IMR-90 (cell line): ENCODE measurements at regions not wholly inside any gene's neighbourhood (a gene's known extent, or its start where the extent isn't known, plus 50 kb on each side); places are given as distances from the start of the nearest gene placed in this dataset.

Experiments
- ATAC-seq: fragments of 200-7000 bp; cut with Tn5 transposase; 2 replicates; pipeline ENCODE4 v1.9.1; 2020; ENCODE audit warnings: low read depth, mild to moderate bottlenecking, moderate library complexity
- BruUV-seq: library from RNA; stranded (reverse); fragments of 400-500 nt; replicated peaks from 2 replicates; lab custom pipeline; 2021; lab: Mats Ljungman, UMichigan
- CTCF ChIA-PET: fragments of 300-600 bp; formaldehyde crosslinking; extraction: SDS; loops from one replicate; lab custom pipeline; 2021; ENCODE audit warnings: antibody characterized with exemption; lab: Yijun Ruan, JAX
- POLR2A ChIA-PET: fragments of 300-600 bp; sonication (Branson Sonifier 250); formaldehyde crosslinking; loops from one replicate; lab custom pipeline; 2022; ENCODE audit warnings: antibody characterized with exemption; ENCODE audit not compliant: unreplicated experiment; lab: Charles Lee
- DNase-seq: peaks from one replicate; pipeline ENCODE4 v3.0.0; 2013
- H2AFZ ChIP-seq: replicated peaks from 2 replicates; pipeline ENCODE3; 2013; ENCODE audit warnings: low read length, mild to moderate bottlenecking; ENCODE audit not compliant: poor library complexity
- H2AK5ac ChIP-seq: 2 replicates; pipeline ENCODE4 v1.6.1; 2013; ENCODE audit warnings: low read depth, low read length, inconsistent platforms
- H2AK9ac ChIP-seq: replicated peaks from 2 replicates; pipeline ENCODE3; 2013; ENCODE audit warnings: mild to moderate bottlenecking, low read depth, low read length, moderate library complexity; ENCODE audit not compliant: poor library complexity
- H2BK120ac ChIP-seq: 2 replicates; pipeline ENCODE4 v1.6.1; 2013; ENCODE audit warnings: low read depth, low read length, inconsistent platforms
- H2BK15ac ChIP-seq: 3 replicates; pipeline ENCODE4 v1.6.1; 2013; ENCODE audit warnings: low read depth, low read length, inconsistent platforms
- H2BK20ac ChIP-seq: 2 replicates; pipeline ENCODE4 v1.6.1; 2013; ENCODE audit warnings: low read depth, mild to moderate bottlenecking, inconsistent platforms, low read length, moderate library complexity
- H2BK5ac ChIP-seq: 2 replicates; pipeline ENCODE4 v1.6.1; 2013; ENCODE audit warnings: mild to moderate bottlenecking, low read depth, low read length, inconsistent platforms; ENCODE audit not compliant: poor library complexity, severe bottlenecking
- H3K14ac ChIP-seq: replicated peaks from 2 replicates; pipeline ENCODE4 v1.6.1; 2013; ENCODE audit warnings: low read depth, low read length, inconsistent platforms
- H3K18ac ChIP-seq: 2 replicates; pipeline ENCODE4 v1.6.1; 2013; ENCODE audit warnings: low read depth, low read length, control low read depth
- H3K23ac ChIP-seq: 2 replicates; pipeline ENCODE4 v1.6.1; 2013; ENCODE audit warnings: low read depth, low read length, inconsistent platforms
- H3K27ac ChIP-seq: 2 replicates; pipeline ENCODE4 v1.5.1; 2013; ENCODE audit warnings: mild to moderate bottlenecking, control low read depth, low read length; ENCODE audit not compliant: insufficient read depth
- H3K27me3 ChIP-seq: 2 replicates; pipeline ENCODE4 v1.6.1; 2013; ENCODE audit warnings: low read length; ENCODE audit not compliant: control insufficient read depth, insufficient read depth
- H3K36me3 ChIP-seq: 2 replicates; pipeline ENCODE4 v1.6.1; 2013; ENCODE audit warnings: low read length, mixed read lengths; ENCODE audit not compliant: control insufficient read depth, insufficient read depth
- H3K4ac ChIP-seq: 2 replicates; pipeline ENCODE4 v1.6.1; 2013; ENCODE audit warnings: low read depth, low read length, inconsistent platforms
- H3K4me1 ChIP-seq: 2 replicates; pipeline ENCODE4 v1.6.1; 2013; ENCODE audit warnings: low read length, mixed read lengths; ENCODE audit not compliant: control insufficient read depth, insufficient read depth
- H3K4me2 ChIP-seq: 2 replicates; pipeline ENCODE4 v1.6.1; 2013; ENCODE audit warnings: low read depth, mild to moderate bottlenecking, control low read depth, low read length, moderate library complexity
- H3K4me3 ChIP-seq: 2 replicates; pipeline ENCODE4 v1.5.1; 2013; ENCODE audit warnings: low read depth, mild to moderate bottlenecking, control low read depth, low read length, moderate library complexity; ENCODE audit not compliant: insufficient read depth
- H3K56ac ChIP-seq: 2 replicates; pipeline ENCODE4 v1.6.1; 2013; ENCODE audit warnings: low read length, inconsistent platforms; ENCODE audit not compliant: insufficient read depth; ENCODE audit errors: extremely low read depth
- H3K79me1 ChIP-seq, 2 experiments: 2 replicates each; pipeline ENCODE4 v1.6.1; 2013; ENCODE audit warnings: low read length in 2 of 2, inconsistent platforms in 1 of 2, low read depth in 1 of 2
- H3K9ac ChIP-seq: 2 replicates; pipeline ENCODE4 v1.6.1; 2013; ENCODE audit warnings: low read depth, low read length, control low read depth
- H3K9me1 ChIP-seq: 2 replicates; pipeline ENCODE4 v1.6.1; 2013; ENCODE audit warnings: low read length, inconsistent platforms; ENCODE audit not compliant: insufficient read depth
- H3K9me3 ChIP-seq: 2 replicates; pipeline ENCODE4 v1.6.1; 2013; ENCODE audit warnings: low read length; ENCODE audit not compliant: control insufficient read depth, insufficient read depth
- H4K20me1 ChIP-seq: 2 replicates; pipeline ENCODE4 v1.6.1; 2013; ENCODE audit warnings: low read length, inconsistent platforms; ENCODE audit not compliant: insufficient read depth
- H4K5ac ChIP-seq: 2 replicates; pipeline ENCODE4 v1.6.1; 2013; ENCODE audit warnings: mild to moderate bottlenecking, low read depth, low read length, control low read depth
- H4K8ac ChIP-seq, 2 experiments: 2 replicates each; pipeline ENCODE4 v1.6.1; 2013; ENCODE audit warnings: low read depth in 2 of 2, low read length in 2 of 2, control low read depth in 1 of 2, inconsistent platforms in 1 of 2
- H4K91ac ChIP-seq: 2 replicates; pipeline ENCODE4 v1.6.1; 2013; ENCODE audit warnings: low read depth, low read length, inconsistent platforms; ENCODE audit not compliant: insufficient read depth
- BHLHE40 ChIP-seq: fragments of 150-350 bp; IDR thresholded peaks from 2 replicates; pipeline ENCODE4 v1.6.1; 2016; ENCODE audit warnings: mild to moderate bottlenecking, low read depth, low read length
- CHD1 ChIP-seq: IDR thresholded peaks from 2 replicates; pipeline ENCODE4 v1.6.1; 2012; ENCODE audit warnings: low read depth, low read length, improper control_type of control experiment
- MAFK ChIP-seq: IDR thresholded peaks from 2 replicates; pipeline ENCODE4 v1.6.1; 2012; ENCODE audit warnings: low read depth, low read length, improper control_type of control experiment
- NFE2L2 ChIP-seq: fragments of 150-350 bp; IDR thresholded peaks from 2 replicates; pipeline ENCODE4 v1.6.1; 2016; ENCODE audit warnings: low read depth, mild to moderate bottlenecking, low read length
- WGBS, 2 experiments: methylation state at CpG; one replicate each; pipeline versions ENCODE4 v1.1.5 to v1.1.7; 2013; ENCODE audit warnings: missing lambda C conversion rate in 2 of 2; ENCODE audit not compliant: insufficient read length in 1 of 2; ENCODE audit errors: extremely low coverage in 2 of 2; 5-methylcytosine and 5-hydroxymethylcytosine counted together
- dilution Hi-C: fragments of 300-500 bp; cut with HindIII; formaldehyde crosslinking; loops from one replicate; pipeline ENCODE4 v1.14.3; 2018; ENCODE audit warnings: low sequenced_read_pairs; ENCODE audit not compliant: unreplicated experiment
- in situ Hi-C: fragments of 300-500 bp; cut with MboI; formaldehyde crosslinking; loops from 3 replicates; pipeline ENCODE4 v1.14.3; 2019; ENCODE audit warnings: low sequenced_read_pairs, inconsistent platforms, mixed read lengths
- intact Hi-C: fragments of 100-400 bp; cut with micrococcal nuclease; formaldehyde crosslinking; loops from 2 replicates; pipeline ENCODE4 v1.10.0; 2022

GRCh38 chr13:76641056-76641455, 245.1 kb downstream of the KCTD12 start:
- H3K79me1 ChIP-seq = no peaks in the 10 kb centered on the region
- H3K36me3 ChIP-seq = no peaks in the 10 kb centered on the region
- no peaks in the 10 kb centered on the region for H3K9me3 ChIP-seq
- no peak overlapping the region for H3K56ac ChIP-seq
- no peak overlapping the region for H2AFZ ChIP-seq
- in situ Hi-C loops (no loop called here), dilution Hi-C loops (no loop called here), intact Hi-C loops (no loop called here)
- ATAC-seq = no peak
- H2AK5ac ChIP-seq = no peak overlapping the region
- POLR2A ChIA-PET = no interaction called here
- H2BK120ac ChIP-seq = no peak overlapping the region
- H3K4me2 ChIP-seq = no peak overlapping the region
- BruUV-seq = no TSS peak
- H4K91ac ChIP-seq = no peak overlapping the region
- DNase-seq = no peak
- H3K23ac ChIP-seq = no peak overlapping the region
- H3K9ac ChIP-seq = no peak overlapping the region
- TF ChIP-seq BHLHE40 = no peak
- TF ChIP-seq NFE2L2 = no peak
- TF ChIP-seq CHD1 = no peak
- no peak for TF ChIP-seq MAFK
- H4K8ac ChIP-seq = no peak overlapping the region
- H3K4me3 ChIP-seq = no peak overlapping the region
- no peak overlapping the region for H3K14ac ChIP-seq
- CTCF ChIA-PET = interaction anchor here (1.0 kb wide), 1 partner anchor 27 kb away, joined by 3 read pairs; no protein-coding TSS in a partner anchor
- no peak overlapping the region for H3K4ac ChIP-seq
- no peak overlapping the region for H3K18ac ChIP-seq
- H3K27ac ChIP-seq = no peak overlapping the region
- no CpG with 5 or more reads among the region's 1 CpG for WGBS, 2 experiments
- H4K5ac ChIP-seq = no peak overlapping the region
- H3K4me1 ChIP-seq = peaks cover 4% of the 10 kb centered on the region; the same call in 1 of the 2 replicates
- no peak overlapping the region for H2AK9ac ChIP-seq
- H3K27me3 ChIP-seq = peaks cover 1% of the 10 kb centered on the region; the same call in 1 of the 2 replicates
- no peaks in the 10 kb centered on the region for H3K9me1 ChIP-seq
- no peak overlapping the region for H2BK20ac ChIP-seq
- no peak overlapping the region for H2BK5ac ChIP-seq
- H4K20me1 ChIP-seq = no peaks in the 10 kb centered on the region
- H2BK15ac ChIP-seq = no peak overlapping the region
